ENCODE measurements at regions not wholly inside any gene's neighbourhood (a gene's known extent, or its start where the extent isn't known, plus 50 kb on each side); places are given as distances from the start of the nearest gene placed in this dataset.

- intact Hi-C loops (cut with micrococcal nuclease) = no loop called here
- no peaks in the 10 kb centered on the region for H3K4me1 Mint-ChIP-seq (ENCODE audit: low read depth)
- no peaks in the 10 kb centered on the region for H3K27me3 Mint-ChIP-seq (ENCODE audit: low read depth)
- H3K4me3 Mint-ChIP-seq (ENCODE audit: low read depth) = no peak overlapping the region
- no peak overlapping the region for H3K27ac Mint-ChIP-seq
- peaks cover 5% of the 10 kb centered on the region for H3K9me3 Mint-ChIP-seq
- no peak for DNase-seq (ENCODE audit: low spot score)
- H3K36me3 Mint-ChIP-seq (ENCODE audit: low read depth) = no peaks in the 10 kb centered on the region
These were observed 293.3 kb downstream of the METTL15 start for GRCh38 chr11:28401446-28401845.

- Mint-ChIP-seq H3K4me1 (ENCODE audit: low read depth) (no peaks in the 10 kb centered on the region), H3K27me3 (ENCODE audit: low read depth) (no peaks in the 10 kb centered on the region), H3K27ac (no peak overlapping the region)
These were observed 292.3 kb downstream of the METTL15 start for GRCh38 chr11:28400331-28401100.

GRCh38 chr11:28393348-28393747, 285.2 kb downstream of the METTL15 start:
- Mint-ChIP-seq H3K4me1 (ENCODE audit: low read depth) (no peaks in the 10 kb centered on the region), H3K27me3 (ENCODE audit: low read depth) (no peaks in the 10 kb centered on the region), H3K9me3 (peaks cover 5% of the 10 kb centered on the region), H3K27ac (no peak overlapping the region), H3K36me3 (ENCODE audit: low read depth) (no peaks in the 10 kb centered on the region), H3K4me3 (ENCODE audit: low read depth) (no peak overlapping the region)
- intact Hi-C loops (cut with micrococcal nuclease) = no loop called here
- DNase-seq (ENCODE audit: low spot score) = no peak

More at GRCh38 chr11:28400331-28401100, 292.3 kb downstream of the METTL15 start:
- H3K9me3 Mint-ChIP-seq = peaks cover 5% of the 10 kb centered on the region
- H3K4me3 Mint-ChIP-seq (ENCODE audit: low read depth) = no peak overlapping the region
- H3K36me3 Mint-ChIP-seq (ENCODE audit: low read depth) = no peaks in the 10 kb centered on the region
- intact Hi-C loops (cut with micrococcal nuclease) = no loop called here
- no peak for DNase-seq (ENCODE audit: low spot score)

- Mint-ChIP-seq H3K27ac (no peak overlapping the region), H3K4me3 (ENCODE audit: low read depth) (no peak overlapping the region), H3K36me3 (ENCODE audit: low read depth) (no peaks in the 10 kb centered on the region), H3K4me1 (ENCODE audit: low read depth) (no peaks in the 10 kb centered on the region), H3K9me3 (peaks cover 30% of the 10 kb centered on the region), H3K27me3 (ENCODE audit: low read depth) (no peaks in the 10 kb centered on the region)
- no peak for DNase-seq (ENCODE audit: low spot score)
- intact Hi-C loops (cut with micrococcal nuclease) = no loop called here
These were observed 276.2 kb downstream of the METTL15 start for GRCh38 chr11:28384418-28384817.

- H3K4me3 Mint-ChIP-seq (ENCODE audit: low read depth) = no peak overlapping the region
- H3K36me3 Mint-ChIP-seq (ENCODE audit: low read depth) = no peaks in the 10 kb centered on the region
- no peaks in the 10 kb centered on the region for H3K27me3 Mint-ChIP-seq (ENCODE audit: low read depth)
- no peak overlapping the region for H3K27ac Mint-ChIP-seq
- H3K4me1 Mint-ChIP-seq (ENCODE audit: low read depth) = no peaks in the 10 kb centered on the region
- no peak for DNase-seq (ENCODE audit: low spot score)
- peaks cover 35% of the 10 kb centered on the region for H3K9me3 Mint-ChIP-seq
- intact Hi-C loops (cut with micrococcal nuclease) = no loop called here
These were observed 275.3 kb downstream of the METTL15 start for GRCh38 chr11:28383456-28383855.

Data from activated T-helper 2 cell treated with anti-CD3 and anti-CD28 coated beads, Interferon-gamma antibody, Interleukin-2, Interleukin-4, amounts not matched to agents 10 μg/mL and 5 μg/mL and 100 μg/mL, durations not matched to agents 14 hours and 24 hours and 36 hours (primary cell).